ENCODE measurements at regions not wholly inside any gene's neighbourhood (a gene's known extent, or its start where the extent isn't known, plus 50 kb on each side); places are given as distances from the start of the nearest gene placed in this dataset.

DNA sequence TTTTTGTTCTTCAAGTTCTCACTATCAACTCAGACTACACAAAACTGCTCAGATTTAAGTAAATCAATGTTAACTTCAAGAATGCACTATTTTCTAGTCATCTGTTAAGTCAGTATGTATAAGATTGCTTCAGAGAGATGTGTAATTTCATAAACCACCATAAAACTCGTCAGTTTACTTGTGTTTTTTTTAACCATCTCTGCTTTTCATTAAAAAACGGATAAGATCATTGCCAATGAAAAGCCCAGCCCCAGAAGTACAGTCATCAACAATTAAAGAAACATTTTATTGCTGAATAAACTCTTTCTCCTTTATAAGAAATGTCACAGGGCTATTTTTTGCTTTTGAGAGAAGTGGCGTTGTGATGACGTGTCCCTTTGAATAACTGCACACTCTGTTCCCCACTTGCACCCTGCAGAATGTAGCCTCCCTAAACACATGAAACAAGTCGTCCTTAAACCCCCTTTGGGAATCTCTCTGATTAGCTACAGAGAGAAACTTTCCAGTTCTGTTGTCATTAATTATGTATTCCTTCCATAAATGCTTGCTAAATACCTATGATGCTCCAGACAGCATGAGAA lies 202.7 kb upstream of the FOXD3 start:
- DNase-seq (ENCODE audit: low spot score): no peak

GRCh38 chr1:63122079-63122478 lies 200.3 kb upstream of the FOXD3 start:
- no peak for DNase-seq (ENCODE audit: low spot score)

DNA sequence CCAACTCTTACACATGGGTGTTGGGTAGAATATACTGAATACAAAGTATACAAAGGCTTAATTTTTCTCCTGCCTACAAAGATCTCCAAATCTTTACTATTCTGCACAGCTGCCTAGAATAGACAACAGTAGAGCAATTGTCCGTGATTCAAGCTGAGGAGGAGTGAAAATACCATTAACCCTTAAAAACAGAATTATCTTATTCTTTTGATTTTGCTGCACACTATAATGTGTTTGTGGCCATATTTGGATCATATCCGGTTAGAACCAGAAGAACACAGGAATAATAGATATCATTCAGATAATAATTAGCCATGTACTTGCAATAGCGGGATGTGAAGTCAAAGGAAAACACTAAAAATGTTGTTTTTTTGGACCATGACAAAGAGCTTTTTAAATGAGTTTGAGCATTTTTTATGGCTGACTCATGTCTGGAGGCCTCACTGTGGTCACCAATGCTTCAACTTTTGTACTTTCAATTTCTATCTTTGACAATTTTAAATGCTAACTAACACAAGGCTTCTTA lies 197.6 kb upstream of the FOXD3 start:
- DNase-seq (ENCODE audit: low spot score): peak; percentile 58

GRCh38 chr1:63126104-63126503 lies 196.3 kb upstream of the FOXD3 start:
- no peak for DNase-seq (ENCODE audit: low spot score)

- DNase-seq (ENCODE audit: low spot score): no peak
Measured at GRCh38 chr1:63127376-63127775, 195.0 kb upstream of the FOXD3 start.

DNA sequence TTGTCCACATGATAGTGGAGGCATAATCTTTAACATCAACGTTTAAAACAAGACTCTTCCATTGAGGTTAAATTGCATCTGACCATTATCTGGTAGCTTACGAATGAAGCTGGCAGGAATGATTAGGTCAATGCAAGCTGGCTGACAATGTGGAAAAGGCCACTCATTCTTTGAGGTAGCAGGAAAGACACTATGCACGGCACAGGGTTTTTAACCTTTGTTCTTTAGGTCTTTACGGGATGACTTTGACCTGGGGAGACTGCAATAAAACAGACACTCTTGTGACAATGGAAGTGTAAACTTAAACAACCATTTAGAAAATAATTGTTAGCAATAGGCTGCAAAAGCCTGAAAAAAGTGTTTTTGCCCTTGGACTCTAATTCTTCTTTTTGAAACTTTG lies 193.8 kb upstream of the FOXD3 start:
- DNase-seq (ENCODE audit: low spot score): no peak

- DNase-seq (ENCODE audit: low spot score): no peak
Measured at GRCh38 chr1:63129184-63129583, 193.2 kb upstream of the FOXD3 start.

- DNase-seq (ENCODE audit: low spot score): no peak
Measured at GRCh38 chr1:63129855-63130254, 192.5 kb upstream of the FOXD3 start.

- no peak for DNase-seq (ENCODE audit: low spot score)
Measured at GRCh38 chr1:63134501-63135173, 187.7 kb upstream of the FOXD3 start.

- no peak for DNase-seq (ENCODE audit: low spot score)
Measured at GRCh38 chr1:63135174-63135512, 187.2 kb upstream of the FOXD3 start.

DNA sequence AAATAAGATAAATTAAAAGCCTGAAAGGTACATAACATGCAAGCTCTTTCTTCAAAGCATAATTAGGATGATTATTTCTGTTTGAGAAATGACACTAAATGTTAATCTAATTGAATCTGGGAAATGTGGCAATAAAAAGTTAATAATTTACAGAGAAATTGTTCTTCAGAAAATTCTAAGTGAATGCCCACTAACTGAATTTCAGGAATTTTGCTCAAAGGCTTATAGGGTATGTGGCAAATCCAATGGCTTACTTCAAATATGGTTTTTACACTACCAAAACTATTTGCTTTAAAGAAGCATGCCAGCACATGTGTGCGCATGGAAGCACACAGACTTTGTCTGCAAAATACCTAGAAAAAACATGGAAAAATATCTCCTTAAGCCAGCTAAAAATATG lies 186.6 kb upstream of the FOXD3 start:
- no peak for DNase-seq (ENCODE audit: low spot score)

- DNase-seq (ENCODE audit: low spot score): no peak
Measured at GRCh38 chr1:63142001-63142400, 180.4 kb upstream of the FOXD3 start.

DNA sequence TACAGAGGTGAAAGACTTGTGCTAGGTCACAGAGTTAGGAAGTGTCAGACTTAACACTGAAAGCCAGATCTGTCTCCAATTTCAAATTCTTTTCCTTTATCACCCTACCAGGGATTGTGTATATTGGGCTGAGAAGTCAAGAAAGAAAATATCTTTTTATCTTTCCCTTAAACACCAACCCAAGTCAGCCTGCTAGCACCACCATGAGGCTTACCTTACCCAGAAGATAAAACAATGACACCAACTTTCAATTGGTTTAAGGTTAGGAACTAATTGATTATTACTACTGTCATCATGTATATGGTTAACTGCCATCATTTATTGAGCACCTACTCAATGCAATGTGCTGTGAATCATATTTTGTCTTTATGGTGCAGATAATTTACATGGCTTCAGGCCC lies 178.9 kb upstream of the FOXD3 start:
- DNase-seq (ENCODE audit: low spot score): no peak

DNA sequence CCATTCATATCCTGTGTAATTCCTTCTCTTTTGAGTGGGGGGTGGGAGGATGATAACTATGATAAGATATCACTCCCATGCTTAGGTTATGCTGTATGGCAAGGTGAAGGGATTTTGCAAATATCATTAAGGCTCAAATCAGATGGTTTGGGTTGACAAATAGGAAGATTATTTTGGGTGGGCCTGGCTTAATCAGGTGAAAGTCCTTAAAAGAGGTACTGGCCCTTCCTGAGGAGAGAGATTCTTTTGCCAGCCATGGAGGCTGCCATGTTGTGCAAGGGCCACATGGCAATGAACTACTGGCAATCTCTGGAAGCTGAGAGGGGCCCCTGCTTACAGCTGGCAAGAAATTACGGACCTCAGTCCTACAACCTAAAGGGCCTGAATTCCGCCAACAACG lies 174.6 kb upstream of the FOXD3 start:
- no peak for DNase-seq (ENCODE audit: low spot score)

- peak; percentile 49 for DNase-seq (ENCODE audit: low spot score)
Measured at GRCh38 chr1:63148825-63149645, 173.3 kb upstream of the FOXD3 start.

GRCh38 chr1:63152572-63152971 lies 169.8 kb upstream of the FOXD3 start:
- no peak for DNase-seq (ENCODE audit: low spot score)

DNA sequence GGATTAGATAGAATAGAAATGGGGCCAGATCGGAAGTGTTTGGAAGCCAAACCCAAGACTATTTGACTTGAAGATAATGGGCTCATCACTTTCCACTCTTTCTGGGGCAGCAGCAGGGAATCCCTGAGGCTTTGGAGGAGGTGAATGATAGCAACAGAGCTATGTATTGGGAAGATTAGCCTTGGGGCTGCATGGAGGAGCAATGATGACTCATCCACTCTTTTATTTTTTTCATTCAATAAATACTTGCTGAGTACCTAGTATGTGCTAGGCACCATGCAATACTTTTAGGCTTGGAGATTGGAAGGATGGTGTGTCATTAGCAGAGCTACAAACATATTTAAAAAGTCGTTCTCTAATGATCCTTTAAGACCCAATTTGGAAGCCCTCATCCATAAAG lies 166.9 kb upstream of the FOXD3 start:
- DNase-seq (ENCODE audit: low spot score): no peak

GRCh38 chr1:63157085-63157484 lies 165.3 kb upstream of the FOXD3 start:
- no peak for DNase-seq (ENCODE audit: low spot score)

- DNase-seq (ENCODE audit: low spot score): no peak
Measured at GRCh38 chr1:63169057-63169456, 153.3 kb upstream of the FOXD3 start.

- no peak for DNase-seq (ENCODE audit: low spot score)
Measured at GRCh38 chr1:63173161-63173560, 149.2 kb upstream of the FOXD3 start.

DNA sequence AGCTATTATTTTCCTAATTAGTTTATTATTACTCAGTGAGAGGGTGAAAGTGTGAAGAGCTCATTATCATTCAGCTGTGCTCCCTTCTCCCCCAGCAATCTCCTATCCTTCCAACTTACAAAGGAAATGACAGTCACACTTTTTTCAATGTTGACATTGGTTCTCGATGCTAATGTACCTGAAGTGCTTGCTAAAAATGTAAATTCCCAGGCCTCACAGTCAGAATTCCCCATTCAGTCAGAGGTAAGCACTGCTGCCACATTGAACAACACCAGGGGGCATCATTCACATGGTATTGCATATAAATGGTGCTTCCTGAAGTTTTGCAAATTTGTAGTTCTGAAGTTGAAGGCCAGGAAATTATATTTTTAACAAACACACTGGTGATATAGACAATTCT lies 132.7 kb upstream of the FOXD3 start:
- peak; percentile 11 for DNase-seq (ENCODE audit: low spot score)

- no peak for DNase-seq (ENCODE audit: low spot score)
Measured at GRCh38 chr1:63190171-63190570, 132.2 kb upstream of the FOXD3 start.

DNA sequence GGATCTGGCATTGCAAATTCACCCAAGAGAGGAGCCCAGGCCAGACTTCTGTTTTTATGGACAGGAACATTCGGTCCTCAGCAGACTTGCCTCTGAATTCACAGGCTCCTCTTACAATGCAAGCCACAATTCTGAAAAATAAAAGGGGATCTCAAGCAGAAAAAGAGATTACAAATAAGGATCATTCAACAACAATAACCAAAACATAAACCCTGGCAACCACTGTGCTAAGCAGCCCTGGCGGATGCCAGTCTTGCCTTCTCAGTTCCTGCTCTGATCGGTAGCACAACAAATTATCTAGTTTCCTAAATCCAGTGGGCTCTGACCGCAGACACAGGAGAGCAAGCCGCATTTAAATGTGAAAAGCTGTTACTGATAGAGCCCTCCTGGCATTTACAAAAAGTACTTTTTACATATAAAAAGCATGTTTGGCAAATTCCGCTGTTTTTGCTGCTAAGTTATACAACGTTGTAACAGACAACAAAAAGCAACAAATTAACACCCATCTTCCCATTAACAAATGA lies 123.4 kb upstream of the FOXD3 start:
- DNase-seq (ENCODE audit: low spot score): no peak

Measured in RKO (cell line).